WI38 (cell line): ENCODE measurements at regions not wholly inside any gene's neighbourhood (a gene's known extent, or its start where the extent isn't known, plus 50 kb on each side); places are given as distances from the start of the nearest gene placed in this dataset.

Experiments used
- H3K4me3 ChIP-seq: 2 replicates; pipeline ENCODE4 v1.5.1; 2011; ENCODE audit warnings: low read depth, mild to moderate bottlenecking, control low read depth, low read length
- CTCF ChIP-seq: IDR thresholded peaks from 2 replicates; pipeline ENCODE4 v1.5.1; 2012; ENCODE audit warnings: low read depth, mild to moderate bottlenecking, control low read depth, low read length

GRCh38 chr2:150374492-150374891, 113.0 kb downstream of the RND3 start:
- no peak for TF ChIP-seq CTCF
- no peak overlapping the region for H3K4me3 ChIP-seq

- H3K4me3 ChIP-seq = no peak overlapping the region
- no peak for TF ChIP-seq CTCF
These were observed 114.1 kb downstream of the RND3 start for GRCh38 chr2:150373374-150373773.

GRCh38 chr2:150371044-150371818, 116.2 kb downstream of the RND3 start:
- no peak for TF ChIP-seq CTCF
- no peak overlapping the region for H3K4me3 ChIP-seq

GRCh38 chr2:150370561-150370960, 116.9 kb downstream of the RND3 start:
- TF ChIP-seq CTCF = no peak
- no peak overlapping the region for H3K4me3 ChIP-seq

- TF ChIP-seq CTCF = no peak
- no peak overlapping the region for H3K4me3 ChIP-seq
These were observed 117.6 kb downstream of the RND3 start for GRCh38 chr2:150369862-150370261.

- H3K4me3 ChIP-seq = no peak overlapping the region
These were observed 129.0 kb downstream of the RND3 start for GRCh38 chr2:150358468-150358807.

More at GRCh38 chr2:150358468-150358807, 129.0 kb downstream of the RND3 start:
- TF ChIP-seq CTCF = no peak
